Progenitor cell of endocrine pancreas (in vitro differentiated cells): ENCODE measurements at regions not wholly inside any gene's neighbourhood (a gene's known extent, or its start where the extent isn't known, plus 50 kb on each side); places are given as distances from the start of the nearest gene placed in this dataset.

ENCODE experiments used
- DNase-seq: peaks from one replicate; pipeline ENCODE4 v3.0.0; 2021; ENCODE audit warnings: low spot score; ENCODE audit not compliant: unreplicated experiment
- H3K27ac Mint-ChIP-seq: 2 replicates; pipeline ENCODE4 v1.8.0; 2021; ENCODE audit warnings: mild to moderate bottlenecking, moderate library complexity, mixed read lengths
- H3K27me3 Mint-ChIP-seq: 2 replicates; pipeline ENCODE4 v1.8.0; 2021; ENCODE audit warnings: mixed read lengths
- H3K36me3 Mint-ChIP-seq: 2 replicates; pipeline ENCODE4 v1.8.0; 2022; ENCODE audit warnings: mixed read lengths; ENCODE audit not compliant: insufficient read depth
- H3K4me1 Mint-ChIP-seq: 2 replicates; pipeline ENCODE4 v1.8.0; 2021; ENCODE audit warnings: low read depth, mixed read lengths
- H3K4me3 Mint-ChIP-seq: 2 replicates; pipeline ENCODE4 v1.8.0; 2021; ENCODE audit warnings: low read depth, mild to moderate bottlenecking, moderate library complexity, mixed read lengths
- H3K9me3 Mint-ChIP-seq: 2 replicates; pipeline ENCODE4 v1.8.0; 2021; ENCODE audit warnings: low read depth, mixed read lengths
- CTCF ChIP-seq: fragments of 200-600 bp; sonication (generic); IDR thresholded peaks from one replicate; pipeline ENCODE4 v1.5.0; 2021; ENCODE audit warnings: antibody characterized with exemption, mild to moderate bottlenecking; ENCODE audit not compliant: unreplicated experiment

GRCh38 chr15:91733661-91734060 lies 119.8 kb upstream of the SLCO3A1 start:
- no peak for TF ChIP-seq CTCF
- Mint-ChIP-seq H3K4me3 (no peak overlapping the region), H3K4me1 (peaks cover 7% of the 10 kb centered on the region), H3K27me3 (peaks cover 8% of the 10 kb centered on the region), H3K27ac (no peak overlapping the region), H3K36me3 (no peaks in the 10 kb centered on the region), H3K9me3 (peaks cover 8% of the 10 kb centered on the region)
- DNase-seq = no peak

GRCh38 chr15:91737151-91737818 lies 116.2 kb upstream of the SLCO3A1 start:
- no peak overlapping the region for H3K4me3 Mint-ChIP-seq
- H3K27me3 Mint-ChIP-seq = peaks cover 17% of the 10 kb centered on the region
- H3K4me1 Mint-ChIP-seq = peaks cover 7% of the 10 kb centered on the region
- DNase-seq = no peak
- H3K9me3 Mint-ChIP-seq = no peaks in the 10 kb centered on the region
- no peaks in the 10 kb centered on the region for H3K36me3 Mint-ChIP-seq
- no peak overlapping the region for H3K27ac Mint-ChIP-seq
- no peak for TF ChIP-seq CTCF

GRCh38 chr15:91741986-91742385 lies 111.5 kb upstream of the SLCO3A1 start:
- H3K36me3 Mint-ChIP-seq = no peaks in the 10 kb centered on the region
- DNase-seq = no peak
- peaks cover 37% of the 10 kb centered on the region for H3K27me3 Mint-ChIP-seq
- no peaks in the 10 kb centered on the region for H3K9me3 Mint-ChIP-seq
- no peak overlapping the region for H3K27ac Mint-ChIP-seq
- no peak for TF ChIP-seq CTCF
- H3K4me3 Mint-ChIP-seq = no peak overlapping the region
- H3K4me1 Mint-ChIP-seq = peaks cover 2% of the 10 kb centered on the region

DNA sequence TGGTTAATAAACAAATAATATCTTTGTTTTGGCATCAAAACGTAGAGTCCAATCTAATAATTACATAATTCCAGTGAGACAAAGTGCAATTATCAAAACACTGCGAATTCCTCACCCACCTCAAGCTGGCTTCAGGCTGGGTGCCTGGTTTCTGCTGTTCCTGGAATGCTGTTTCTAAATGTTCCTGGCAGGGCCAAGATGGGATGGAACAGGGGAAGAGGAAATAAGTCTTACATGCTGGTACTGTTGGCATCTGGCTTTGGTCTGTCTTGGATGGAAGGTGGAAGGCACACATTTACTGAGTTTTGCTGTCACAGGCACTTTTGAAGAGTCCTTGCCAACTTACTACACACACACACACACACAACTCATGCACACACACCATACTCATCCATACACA lies 101.9 kb upstream of the SLCO3A1 start:
- H3K9me3 Mint-ChIP-seq = peaks cover 8% of the 10 kb centered on the region
- peaks cover 25% of the 10 kb centered on the region for H3K27me3 Mint-ChIP-seq
- no peak for DNase-seq
- peaks cover 2% of the 10 kb centered on the region for H3K4me1 Mint-ChIP-seq
- no peak overlapping the region for H3K4me3 Mint-ChIP-seq
- no peak for TF ChIP-seq CTCF
- H3K36me3 Mint-ChIP-seq = no peaks in the 10 kb centered on the region
- no peak overlapping the region for H3K27ac Mint-ChIP-seq

DNA sequence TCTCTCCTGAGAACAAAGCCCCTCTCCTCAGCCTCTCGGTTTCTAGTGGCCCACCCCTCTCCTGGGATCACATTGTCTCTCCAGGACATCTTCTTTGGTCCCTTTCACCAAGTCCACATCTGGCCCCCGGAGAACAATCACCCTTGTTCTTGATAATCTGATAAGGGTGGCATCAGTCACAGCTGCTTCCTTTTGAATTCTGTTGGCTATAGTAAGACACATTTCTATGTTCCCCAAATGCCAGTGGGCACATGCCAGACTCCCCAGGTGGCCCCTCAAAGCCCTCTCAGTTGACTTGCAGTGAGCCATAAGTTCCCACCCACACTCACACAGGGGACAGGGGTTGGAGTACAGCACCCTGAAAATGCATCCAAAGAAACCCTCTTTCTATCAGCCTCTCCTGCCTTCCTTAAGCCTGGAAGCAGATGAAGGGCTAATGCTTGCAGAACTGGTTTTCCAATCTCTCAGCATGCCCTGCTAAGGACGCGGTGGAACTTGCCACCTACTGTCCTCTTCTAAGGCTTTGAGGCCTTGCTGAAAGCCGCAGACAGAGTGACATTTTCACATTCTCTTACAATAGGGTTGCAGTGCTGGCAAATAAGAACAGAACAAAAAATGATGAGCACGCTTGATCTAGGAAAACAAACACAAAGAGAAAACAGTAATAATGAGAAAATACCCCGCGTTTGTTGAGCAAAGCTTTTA lies 101.3 kb upstream of the SLCO3A1 start:
- Mint-ChIP-seq H3K4me1 (peaks cover 2% of the 10 kb centered on the region), H3K36me3 (no peaks in the 10 kb centered on the region), H3K27me3 (peaks cover 25% of the 10 kb centered on the region), H3K4me3 (no peak overlapping the region), H3K27ac (no peak overlapping the region), H3K9me3 (peaks cover 8% of the 10 kb centered on the region)
- DNase-seq = no peak
- TF ChIP-seq CTCF = no peak
